Stimulated activated naive B cell treated with anti-CD40 and anti-IgM and Interleukin-4, amounts not matched to agents 10 μg/mL and 1 μg/mL and 100 μg/mL, for 72 hours (primary cell): ENCODE measurements at regions not wholly inside any gene's neighbourhood (a gene's known extent, or its start where the extent isn't known, plus 50 kb on each side); places are given as distances from the start of the nearest gene placed in this dataset.
"Not testable (repeated sequence)": the region's sequence is repeated elsewhere in the genome, so short reads cannot be mapped to it uniquely, and the experiment has no call there.

Experiments used
- ATAC-seq, 2 donors: fragments of 150-1000 bp; cut with Tn5 transposase; replicated peaks; 2 replicates each; pipeline ENCODE4 v1.10.0; 2021; ENCODE audit warnings: moderate library complexity in 1 of 2
- DNase-seq: peaks from one replicate; pipeline ENCODE4 v3.0.0; 2021
- H3K27ac Mint-ChIP-seq: one replicate; pipeline ENCODE4 v1.8.0; 2022; ENCODE audit warnings: mild to moderate bottlenecking, mixed read lengths
- H3K27me3 Mint-ChIP-seq, 2 donors: one replicate each; pipeline ENCODE4 v1.8.0; 2022; ENCODE audit warnings: mixed read lengths in 2 of 2
- H3K36me3 Mint-ChIP-seq, 2 donors: one replicate each; pipeline ENCODE4 v1.8.0; 2022; ENCODE audit warnings: mixed read lengths in 2 of 2, mild to moderate bottlenecking in 1 of 2
- H3K4me1 Mint-ChIP-seq, 2 donors: one replicate each; pipeline ENCODE4 v1.8.0; 2022; ENCODE audit warnings: mixed read lengths in 2 of 2, mild to moderate bottlenecking in 1 of 2
- H3K4me3 Mint-ChIP-seq, 2 donors: one replicate each; pipeline ENCODE4 v1.8.0; 2022; ENCODE audit warnings: mild to moderate bottlenecking in 2 of 2, mixed read lengths in 2 of 2, moderate library complexity in 1 of 2
- H3K9me3 Mint-ChIP-seq, 2 donors: one replicate each; pipeline ENCODE4 v1.8.0; 2022; ENCODE audit warnings: mixed read lengths in 2 of 2, mild to moderate bottlenecking in 1 of 2

DNA sequence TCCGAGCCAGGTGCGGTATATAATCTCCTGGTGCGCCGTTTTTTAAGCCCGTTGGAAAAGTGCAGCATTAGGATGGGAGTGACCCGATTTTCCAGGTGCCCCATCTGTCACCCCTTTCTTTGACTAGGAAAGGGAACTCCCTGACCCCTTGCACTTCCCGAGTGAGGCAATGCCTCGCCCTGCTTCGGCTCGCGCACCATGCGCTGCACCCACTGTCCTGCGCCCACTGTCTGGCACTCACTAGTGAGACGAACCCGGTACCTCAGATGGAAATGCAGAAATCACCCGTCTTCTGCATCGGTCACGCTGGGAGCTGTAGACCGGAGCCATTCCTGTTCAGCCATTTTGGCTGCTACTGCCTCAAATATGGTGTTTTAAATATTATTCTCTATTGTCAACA, 198.0 kb downstream of the MEIS1 start:
- ATAC-seq, H3K4me1 Mint-ChIP-seq, H3K27ac Mint-ChIP-seq, H3K4me3 Mint-ChIP-seq, H3K36me3 Mint-ChIP-seq, H3K27me3 Mint-ChIP-seq, DNase-seq: not testable (repeated sequence)
- H3K9me3 Mint-ChIP-seq, result peaks cover 0 to 11% of the 10 kb centered on the region in 2 donors

DNA sequence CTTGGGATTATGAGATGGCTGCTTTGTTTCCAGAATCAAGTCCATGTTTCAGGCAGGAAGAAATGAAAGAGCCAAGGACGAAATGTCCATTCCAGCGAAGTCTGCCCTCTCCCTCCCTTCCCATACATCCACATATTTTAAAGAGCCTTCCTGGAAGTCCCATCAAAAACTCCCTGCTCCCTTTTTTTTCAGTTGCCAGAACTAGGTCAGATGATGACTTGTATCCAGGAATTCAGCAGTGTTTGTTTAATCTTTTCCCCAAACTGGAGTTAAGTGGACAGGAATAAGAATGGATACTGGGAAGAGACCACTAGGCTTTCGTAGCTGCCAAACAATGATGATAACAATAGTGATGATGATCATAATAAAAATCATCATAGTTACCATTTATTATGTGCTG, 198.7 kb downstream of the MEIS1 start:
- ATAC-seq (no peak), DNase-seq (no peak)
- Mint-ChIP-seq H3K27ac (no peak overlapping the region), H3K36me3 (no peaks in the 10 kb centered on the region), H3K4me3 (no peak overlapping the region), H3K27me3 (no peaks in the 10 kb centered on the region), H3K9me3 (peaks cover 0 to 11% of the 10 kb centered on the region in 2 donors), H3K4me1 (no peaks in the 10 kb centered on the region)

DNA sequence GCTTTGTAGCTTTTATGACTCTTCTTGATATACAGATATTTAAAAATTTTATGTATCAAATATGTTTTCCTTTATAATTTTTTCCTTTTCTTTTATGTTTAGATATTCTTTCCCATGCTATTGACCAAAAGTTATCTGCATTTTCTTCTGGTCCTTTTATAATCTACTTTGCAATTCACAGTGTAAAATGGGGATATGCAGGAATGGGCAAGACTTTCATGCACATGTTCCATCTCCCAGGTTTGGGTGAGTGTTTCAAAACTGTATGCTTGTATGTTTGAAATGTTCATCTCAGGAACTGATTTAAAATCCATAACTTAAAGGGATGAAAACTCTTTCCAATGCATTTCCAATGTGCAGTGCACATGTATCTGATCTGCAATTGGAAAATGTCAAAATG, 199.9 kb downstream of the MEIS1 start:
- ATAC-seq (no peak), DNase-seq (no peak)
- H3K27me3 Mint-ChIP-seq, result no peaks in the 10 kb centered on the region
- H3K4me1 Mint-ChIP-seq, result no peaks in the 10 kb centered on the region
- H3K4me3 Mint-ChIP-seq, result no peak overlapping the region
- H3K9me3 Mint-ChIP-seq, result peaks cover 0 to 11% of the 10 kb centered on the region in 2 donors
- H3K27ac Mint-ChIP-seq, result no peak overlapping the region
- H3K36me3 Mint-ChIP-seq, result no peaks in the 10 kb centered on the region

DNA sequence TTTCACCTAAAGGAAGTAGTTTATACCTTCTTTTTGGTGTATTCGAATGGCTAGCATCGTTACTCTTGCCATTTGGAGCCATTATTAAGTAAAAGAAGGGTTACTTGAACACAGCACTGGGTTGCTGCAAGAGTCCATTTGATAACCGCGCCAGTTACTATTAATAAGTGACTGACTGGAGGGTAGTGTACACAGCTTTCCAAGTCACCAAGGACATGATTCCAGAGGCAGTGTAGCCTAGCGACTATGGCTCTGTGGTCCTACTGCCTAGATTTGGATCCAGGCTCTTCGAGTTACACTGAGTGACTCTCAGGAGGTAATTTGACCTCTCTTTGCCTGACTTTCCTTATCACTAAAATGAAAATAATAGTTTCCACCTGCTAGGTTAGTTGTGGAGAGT, 206.8 kb downstream of the MEIS1 start:
- no peak overlapping the region for H3K4me3 Mint-ChIP-seq
- no peak overlapping the region for H3K27ac Mint-ChIP-seq
- DNase-seq (no peak), ATAC-seq (no peak)
- peaks cover 0 to 3% of the 10 kb centered on the region in 2 donors for H3K9me3 Mint-ChIP-seq
- H3K27me3 Mint-ChIP-seq, result peaks cover 0 to under 1% of the 10 kb centered on the region in 2 donors
- H3K36me3 Mint-ChIP-seq, result no peaks in the 10 kb centered on the region
- no peaks in the 10 kb centered on the region for H3K4me1 Mint-ChIP-seq

DNA sequence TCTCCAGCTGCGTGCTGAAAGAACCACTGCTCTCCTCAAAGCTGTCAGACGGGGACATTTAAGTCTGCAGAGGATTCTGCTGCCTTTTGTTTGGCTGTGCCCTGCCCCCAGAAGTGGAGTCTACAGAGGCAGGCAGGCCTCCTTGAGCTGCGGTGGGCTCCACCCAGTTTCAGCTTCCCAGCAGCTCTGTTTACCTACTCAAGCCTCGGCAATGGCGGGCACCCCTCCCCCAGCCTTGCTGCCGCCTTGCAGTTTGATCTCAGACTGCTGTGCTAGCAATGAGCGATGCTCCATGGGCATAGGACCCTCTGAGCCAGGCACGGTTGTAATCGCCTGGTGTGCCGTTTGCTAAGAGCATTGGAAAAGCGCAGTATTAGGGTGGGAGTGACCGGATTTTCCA, 213.2 kb downstream of the MEIS1 start:
- not testable (repeated sequence) for H3K4me3 Mint-ChIP-seq, H3K9me3 Mint-ChIP-seq

DNA sequence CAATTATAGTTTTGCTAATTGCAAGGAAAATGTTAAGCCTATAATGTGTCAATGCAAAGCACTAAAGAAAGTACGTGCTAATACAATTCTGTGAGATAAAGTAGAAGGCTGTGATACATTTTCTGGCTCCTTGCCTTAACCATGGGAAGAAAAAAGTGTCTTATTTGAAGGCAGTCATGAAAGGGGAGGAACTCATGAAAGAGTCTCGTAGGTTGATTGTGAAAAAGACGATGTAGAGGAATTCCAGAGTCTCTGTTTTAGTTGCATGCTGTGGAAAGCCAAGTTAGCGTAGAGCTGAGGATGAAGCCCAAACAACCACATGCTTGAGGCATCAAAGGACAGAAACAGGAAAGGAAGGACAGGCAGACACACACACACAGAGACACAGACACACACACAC, 214.1 kb downstream of the MEIS1 start:
- Mint-ChIP-seq H3K27ac (no peak overlapping the region), H3K36me3 (no peaks in the 10 kb centered on the region)
- ATAC-seq, result no peak

More for the DNA sequence above, 213.2 kb downstream of the MEIS1 start:
- not testable (repeated sequence) for H3K4me1 Mint-ChIP-seq, H3K27ac Mint-ChIP-seq, H3K36me3 Mint-ChIP-seq, DNase-seq, ATAC-seq
- H3K27me3 Mint-ChIP-seq, result peaks cover 0 to 16% of the 10 kb centered on the region in 2 donors

DNA sequence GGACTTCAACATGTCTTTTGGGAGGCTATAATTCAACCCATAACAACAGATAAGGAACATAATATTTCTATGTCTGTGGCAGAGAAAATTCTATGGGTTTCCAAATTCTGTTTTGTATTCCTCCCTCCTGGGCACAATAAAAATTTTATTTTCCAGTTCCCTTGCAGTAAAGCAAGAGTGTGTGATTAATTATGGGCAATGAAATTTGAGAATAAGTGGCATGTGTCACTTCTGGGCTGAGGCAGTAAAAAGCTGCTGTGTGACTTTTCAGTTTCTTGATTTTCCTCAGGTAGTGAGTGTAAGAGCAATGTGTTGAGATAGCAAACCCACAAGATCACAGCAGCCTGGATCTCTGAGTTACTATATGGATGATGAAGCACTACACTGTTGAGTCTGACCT, 216.4 kb downstream of the MEIS1 start:
- peaks cover 0 to 5% of the 10 kb centered on the region in 2 donors for H3K9me3 Mint-ChIP-seq
- no peak for DNase-seq
- no peaks in the 10 kb centered on the region for H3K4me1 Mint-ChIP-seq
- no peak for ATAC-seq
- no peak overlapping the region for H3K4me3 Mint-ChIP-seq
- H3K27ac Mint-ChIP-seq, result no peak overlapping the region
- peaks cover 0 to 16% of the 10 kb centered on the region in 2 donors for H3K27me3 Mint-ChIP-seq
- no peaks in the 10 kb centered on the region for H3K36me3 Mint-ChIP-seq

More for the DNA sequence above, 214.1 kb downstream of the MEIS1 start:
- Mint-ChIP-seq H3K4me1 (no peaks in the 10 kb centered on the region), H3K4me3 (no peak overlapping the region), H3K9me3 (peaks cover 0 to 7% of the 10 kb centered on the region in 2 donors), H3K27me3 (peaks cover 0 to 16% of the 10 kb centered on the region in 2 donors)
- no peak for DNase-seq

DNA sequence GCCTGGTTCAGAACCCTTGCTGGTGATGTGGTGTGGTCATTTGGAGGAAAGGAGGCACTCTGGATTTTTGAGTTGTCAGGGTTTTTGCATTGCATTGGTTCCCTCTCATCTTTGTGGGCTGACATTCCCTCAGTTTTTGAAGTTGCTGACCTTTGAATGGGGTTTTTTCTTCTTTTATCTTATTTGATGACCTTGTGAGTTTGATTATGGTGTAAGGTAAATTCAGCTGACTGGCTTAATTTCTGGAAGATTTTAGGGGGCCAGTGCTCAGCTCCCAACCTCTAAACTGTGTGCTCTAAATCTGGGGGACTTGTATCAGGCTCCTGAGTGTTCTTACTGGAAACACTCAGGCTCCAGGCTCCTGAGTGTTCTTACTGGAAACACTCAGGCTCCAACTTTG, 225.9 kb downstream of the MEIS1 start:
- no peak overlapping the region for H3K27ac Mint-ChIP-seq
- H3K9me3 Mint-ChIP-seq, result peaks cover 6 to 8% of the 10 kb centered on the region in 2 donors
- ATAC-seq, result no peak
- H3K4me1 Mint-ChIP-seq, result no peaks in the 10 kb centered on the region
- peaks cover 0 to 1% of the 10 kb centered on the region in 2 donors for H3K36me3 Mint-ChIP-seq
- peaks cover 6 to 18% of the 10 kb centered on the region in 2 donors for H3K27me3 Mint-ChIP-seq
- DNase-seq, result no peak
- no peak overlapping the region for H3K4me3 Mint-ChIP-seq

DNA sequence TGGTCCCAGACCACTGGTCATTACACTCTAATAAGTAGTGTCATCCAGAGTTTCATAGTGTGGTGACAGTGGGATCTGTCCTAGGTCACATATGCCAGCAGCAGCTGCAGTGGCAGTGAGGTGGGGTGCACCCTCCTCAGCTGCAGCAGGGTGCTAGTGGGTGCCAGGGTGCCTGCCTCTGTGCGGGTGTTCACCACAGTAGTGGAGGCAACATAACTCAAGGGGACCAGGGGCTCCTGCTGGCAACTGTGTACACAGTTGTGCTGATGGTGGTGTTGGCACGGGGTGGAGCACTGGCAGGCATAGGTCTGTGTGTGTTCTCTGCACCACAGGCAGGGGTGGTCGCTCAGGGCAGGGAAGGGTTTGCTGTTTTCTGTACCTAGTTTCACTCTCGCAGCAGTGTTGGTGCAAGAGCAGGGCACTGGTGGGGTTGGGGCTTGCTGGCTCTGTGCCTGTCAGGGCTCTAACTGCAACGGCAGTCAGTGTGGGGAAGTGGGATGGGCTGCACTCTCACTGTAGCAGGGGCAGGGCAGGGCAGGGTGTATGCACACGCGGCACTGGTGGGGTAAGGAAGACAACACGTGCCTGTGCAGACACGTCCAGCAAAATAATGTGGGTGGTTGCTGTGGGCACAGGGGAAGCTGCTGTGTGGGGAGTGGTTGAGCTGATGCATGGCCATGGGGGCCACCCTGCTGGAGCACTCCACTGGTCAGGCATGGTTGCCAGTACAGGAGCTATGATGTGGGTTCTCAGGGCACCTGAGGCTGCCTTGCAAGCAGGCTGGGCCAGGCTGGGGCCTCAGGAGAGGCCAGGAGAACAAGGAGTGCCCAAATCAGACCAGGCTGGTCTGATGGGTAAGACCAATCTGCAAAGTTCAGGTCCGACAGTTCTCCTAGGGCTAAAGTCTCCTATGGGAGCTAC, 226.6 kb downstream of the MEIS1 start:
- ATAC-seq (no peak), DNase-seq (no peak)
- Mint-ChIP-seq H3K9me3 (peaks cover 6 to 8% of the 10 kb centered on the region in 2 donors), H3K36me3 (peaks cover 0 to 1% of the 10 kb centered on the region in 2 donors), H3K4me1 (no peaks in the 10 kb centered on the region), H3K27ac (no peak overlapping the region), H3K4me3 (no peak overlapping the region), H3K27me3 (peaks cover 6 to 18% of the 10 kb centered on the region in 2 donors)

DNA sequence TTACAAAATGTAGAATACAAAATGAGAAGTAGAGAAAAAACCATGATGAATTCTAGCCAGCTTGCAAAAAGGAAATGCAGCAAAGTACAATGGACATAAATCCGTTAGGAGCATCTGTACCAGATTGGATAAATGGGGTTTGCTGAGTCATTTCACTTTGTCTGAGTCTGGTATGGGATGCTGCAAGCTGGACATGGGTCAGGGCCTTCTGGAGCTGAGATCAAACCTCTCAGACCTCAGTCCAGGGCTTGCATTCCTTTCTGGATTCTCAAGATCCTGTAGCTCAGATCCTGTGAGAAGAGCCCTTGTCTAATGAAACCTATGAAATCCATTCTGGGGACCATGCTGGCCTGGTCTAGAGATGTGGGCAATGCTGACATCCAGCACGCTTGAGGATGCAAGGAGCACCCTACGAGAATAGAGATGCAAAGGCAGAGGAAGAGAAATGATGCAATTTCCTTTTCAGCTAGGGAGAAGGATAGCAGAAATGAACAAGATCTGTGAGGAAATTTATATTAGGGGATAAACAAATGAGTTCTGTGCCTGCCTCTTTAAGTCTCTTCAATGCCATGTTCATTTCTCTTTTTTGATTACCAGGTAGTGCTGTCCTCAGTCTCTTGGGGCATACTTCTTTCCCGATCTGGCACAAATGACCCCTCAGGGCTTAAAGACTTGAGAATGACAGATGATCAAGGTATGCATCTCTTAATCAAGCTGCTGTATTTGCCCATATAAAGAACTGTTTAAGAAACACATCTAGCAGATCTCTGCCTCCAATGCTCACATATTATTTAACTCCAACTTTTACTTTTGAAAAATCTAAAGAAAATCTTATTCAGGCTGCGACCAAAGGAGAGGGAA, 230.4 kb downstream of the MEIS1 start:
- Mint-ChIP-seq H3K4me1 (no peaks in the 10 kb centered on the region), H3K27ac (no peak overlapping the region), H3K4me3 (no peak overlapping the region), H3K9me3 (no peaks in the 10 kb centered on the region), H3K36me3 (no peaks in the 10 kb centered on the region), H3K27me3 (peaks cover 6 to 7% of the 10 kb centered on the region in 2 donors)
- DNase-seq (no peak), ATAC-seq (no peak)

DNA sequence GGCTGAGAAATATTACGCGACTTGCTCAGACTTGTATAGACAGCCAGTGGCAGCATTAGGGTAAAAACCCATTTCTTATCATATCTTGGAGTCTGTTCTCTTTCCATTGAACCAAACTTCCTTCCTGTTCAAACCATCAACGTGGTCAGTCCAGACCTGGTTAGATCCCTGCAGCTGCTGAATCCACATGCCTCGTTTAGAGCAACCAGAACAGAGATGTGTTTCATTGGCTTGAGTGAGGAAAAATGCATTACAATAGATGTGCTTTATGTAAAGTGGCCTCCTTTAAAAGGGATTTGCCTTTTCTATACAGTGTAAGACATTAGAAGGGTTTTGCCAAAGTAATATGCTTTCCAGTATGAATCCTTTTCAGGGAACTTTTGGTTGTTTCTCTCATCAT, 232.4 kb downstream of the MEIS1 start:
- no peaks in the 10 kb centered on the region for H3K4me1 Mint-ChIP-seq
- H3K9me3 Mint-ChIP-seq, result no peaks in the 10 kb centered on the region
- ATAC-seq, result no peak
- H3K4me3 Mint-ChIP-seq, result no peak overlapping the region
- H3K36me3 Mint-ChIP-seq, result no peaks in the 10 kb centered on the region
- H3K27ac Mint-ChIP-seq, result no peak overlapping the region
- no peak for DNase-seq
- no peaks in the 10 kb centered on the region for H3K27me3 Mint-ChIP-seq

DNA sequence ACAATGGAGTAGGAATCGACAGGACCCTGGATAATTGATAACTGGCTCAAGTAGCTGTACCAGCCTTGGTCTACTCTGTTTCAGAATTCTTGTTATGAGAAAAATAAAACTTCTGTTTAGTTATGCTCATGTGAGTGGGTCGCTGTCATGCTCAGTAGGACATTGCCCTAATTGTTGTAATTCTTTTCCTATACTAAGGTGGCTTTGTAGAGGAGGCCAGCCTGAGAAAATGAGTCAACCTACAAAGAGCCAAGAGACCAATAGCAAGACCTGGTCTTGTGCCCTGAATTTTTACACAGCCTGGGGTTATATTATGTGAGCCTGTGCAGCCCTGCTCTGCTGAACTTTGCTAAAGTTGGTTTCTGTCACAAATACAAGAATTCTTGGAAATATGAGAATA, 238.4 kb downstream of the MEIS1 start:
- DNase-seq (no peak), ATAC-seq (no peak)
- H3K9me3 Mint-ChIP-seq, result no peaks in the 10 kb centered on the region
- no peaks in the 10 kb centered on the region for H3K36me3 Mint-ChIP-seq
- H3K4me1 Mint-ChIP-seq, result no peaks in the 10 kb centered on the region
- H3K27ac Mint-ChIP-seq, result no peak overlapping the region
- H3K27me3 Mint-ChIP-seq, result peaks cover 0 to 5% of the 10 kb centered on the region in 2 donors
- no peak overlapping the region for H3K4me3 Mint-ChIP-seq

DNA sequence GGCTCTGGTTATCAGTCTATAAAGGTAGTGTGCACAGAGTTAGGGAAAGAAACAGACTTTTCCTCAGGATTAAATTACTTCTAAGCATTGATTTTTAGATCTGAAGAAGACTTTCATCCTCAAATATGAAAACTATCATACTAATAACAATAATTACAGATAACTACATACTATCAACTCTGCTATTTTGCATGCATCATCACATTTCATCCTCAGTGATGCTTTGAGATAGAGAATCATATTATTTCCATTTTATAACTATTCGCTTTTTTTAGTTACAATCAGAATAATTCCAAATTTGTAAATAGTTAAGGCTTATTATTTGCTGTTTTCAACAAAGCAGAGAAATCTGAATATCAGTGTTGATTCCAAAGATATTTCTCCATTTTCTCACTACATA, 239.2 kb downstream of the MEIS1 start:
- Mint-ChIP-seq H3K9me3 (no peaks in the 10 kb centered on the region), H3K4me3 (no peak overlapping the region), H3K4me1 (no peaks in the 10 kb centered on the region), H3K27ac (no peak overlapping the region), H3K36me3 (no peaks in the 10 kb centered on the region), H3K27me3 (peaks cover 0 to 5% of the 10 kb centered on the region in 2 donors)
- ATAC-seq, result no peak
- DNase-seq, result no peak

DNA sequence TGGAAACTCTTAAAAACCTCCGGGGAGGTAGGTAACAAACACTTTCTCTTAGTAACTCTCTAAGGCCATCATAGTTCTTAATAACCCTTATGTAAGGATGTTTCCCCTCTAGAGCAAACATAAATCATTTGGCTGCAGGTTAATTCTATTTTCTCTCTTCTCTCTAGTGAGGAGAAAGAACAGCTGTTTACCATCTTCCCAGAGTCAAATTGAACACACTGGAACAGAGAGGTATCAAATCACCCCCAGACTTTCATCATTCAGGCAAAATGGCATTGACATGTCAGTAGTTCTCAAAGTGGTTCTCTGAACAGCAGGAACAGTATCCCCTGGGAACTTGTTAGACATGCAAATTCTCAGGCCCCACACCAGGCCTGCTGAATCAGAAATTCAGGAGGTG, 240.7 kb downstream of the MEIS1 start:
- Mint-ChIP-seq H3K4me1 (no peaks in the 10 kb centered on the region), H3K36me3 (no peaks in the 10 kb centered on the region), H3K27ac (no peak overlapping the region), H3K4me3 (no peak overlapping the region), H3K27me3 (peaks cover 2 to 5% of the 10 kb centered on the region in 2 donors), H3K9me3 (no peaks in the 10 kb centered on the region)
- ATAC-seq (no peak), DNase-seq (no peak)
